NCI-H446 (cell line): ENCODE measurements at regions not wholly inside any gene's neighbourhood (a gene's known extent, or its start where the extent isn't known, plus 50 kb on each side); places are given as distances from the start of the nearest gene placed in this dataset.
"Not testable (repeated sequence)": the region's sequence is repeated elsewhere in the genome, so short reads cannot be mapped to it uniquely, and the experiment has no call there.

ENCODE experiments used
- DNase-seq, 2 experiments: peaks; one replicate each; lab custom pipeline; 2025; lab: John Stamatoyannopoulos, UW

DNA sequence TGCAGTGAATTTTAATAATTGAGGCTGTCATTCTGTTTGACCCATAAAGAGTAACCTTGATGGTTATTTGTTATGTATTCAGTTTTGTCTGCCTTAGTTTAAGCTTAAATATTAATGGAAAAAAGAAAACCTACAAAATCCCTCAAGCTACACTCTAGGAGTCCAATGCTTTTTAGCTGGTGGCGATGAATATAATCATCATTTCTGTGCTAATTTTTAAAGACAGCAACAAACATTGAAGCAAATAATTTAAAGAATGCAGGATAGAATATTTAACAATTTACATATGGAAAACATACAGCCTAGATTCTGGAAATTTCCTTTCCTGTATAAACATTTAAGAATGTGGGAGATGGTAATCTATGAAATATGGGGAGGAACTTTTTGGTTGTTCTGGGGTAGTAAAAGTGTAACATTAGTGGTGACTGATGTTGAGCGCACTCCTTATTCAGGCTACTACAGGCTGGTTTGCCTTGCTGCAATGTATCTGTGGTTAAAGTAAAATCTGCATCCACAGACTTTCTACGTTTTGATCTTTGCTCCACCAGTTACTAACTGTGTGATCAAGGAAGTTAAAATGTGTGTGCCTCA, 287.9 kb upstream of the DEFB112 start:
- no peak for DNase-seq

DNA sequence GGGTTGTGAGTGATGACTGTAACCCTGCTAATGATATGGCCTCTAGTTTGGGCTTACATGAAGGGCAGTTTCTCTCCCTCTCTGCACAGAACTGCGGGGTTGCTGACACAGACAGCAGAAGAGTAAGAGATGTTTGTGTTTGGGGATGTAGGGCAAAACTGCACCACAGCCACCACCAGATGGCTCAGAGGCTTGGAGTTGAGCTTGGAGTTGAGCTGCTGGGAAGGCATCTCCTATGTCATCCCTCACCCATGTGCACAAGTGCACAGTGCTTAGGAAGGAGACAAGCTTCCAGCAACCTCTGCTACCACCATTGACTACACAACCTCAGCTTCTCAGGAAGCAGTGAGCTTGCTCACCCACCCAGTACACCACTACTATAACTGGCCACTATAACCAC, 303.9 kb upstream of the DEFB112 start:
- no peak for DNase-seq

DNA sequence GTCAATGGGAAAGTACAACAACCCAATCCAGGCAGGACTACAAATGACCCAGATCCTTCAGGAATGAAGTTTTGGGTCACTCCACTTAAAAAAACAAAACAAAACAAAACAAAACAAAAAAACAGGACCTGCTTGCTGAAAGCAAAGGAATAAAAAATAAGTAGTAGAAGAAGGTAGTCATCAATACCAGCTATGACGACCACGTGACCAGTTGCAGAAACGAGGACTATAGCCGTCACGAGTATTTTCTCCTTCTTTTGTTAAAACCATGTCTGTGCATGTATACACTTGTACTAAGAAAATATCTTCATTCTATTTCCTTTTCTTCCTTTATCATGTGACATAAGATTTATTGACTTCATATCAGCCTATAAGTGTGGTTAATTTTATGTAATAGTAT, 308.4 kb upstream of the DEFB112 start:
- no peak for DNase-seq

DNA sequence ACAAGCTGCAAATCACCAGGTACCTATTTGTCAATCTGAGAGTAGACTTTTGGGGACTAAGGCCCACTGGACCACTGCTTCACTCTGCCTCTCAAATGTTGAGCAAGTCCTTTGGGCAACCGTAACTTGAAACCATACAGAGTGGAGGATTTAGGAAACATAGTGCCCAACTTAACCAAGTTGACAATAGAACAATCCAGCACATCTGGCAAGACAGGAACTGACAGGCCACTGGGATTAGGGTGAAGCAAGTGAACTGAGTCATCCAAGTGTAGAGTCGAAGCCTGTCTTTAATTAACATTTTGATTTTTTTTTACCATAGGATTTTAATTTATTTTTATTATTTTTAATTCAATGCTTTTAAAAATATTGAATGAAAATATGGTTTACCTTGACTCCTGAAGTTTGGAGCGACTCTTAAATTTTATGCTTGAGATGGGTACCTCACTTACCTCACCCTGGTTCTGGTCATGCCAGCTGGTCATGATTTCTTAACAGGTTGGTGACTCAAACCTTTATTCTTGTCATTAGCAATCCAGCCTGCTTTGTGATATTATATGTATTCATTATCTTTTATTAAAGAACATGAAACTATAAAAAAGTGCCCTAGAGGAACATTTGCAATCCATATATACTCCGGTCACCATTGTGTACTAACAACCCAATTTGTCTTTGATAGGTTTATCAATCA, 312.1 kb upstream of the DEFB112 start:
- DNase-seq, result no peak

DNA sequence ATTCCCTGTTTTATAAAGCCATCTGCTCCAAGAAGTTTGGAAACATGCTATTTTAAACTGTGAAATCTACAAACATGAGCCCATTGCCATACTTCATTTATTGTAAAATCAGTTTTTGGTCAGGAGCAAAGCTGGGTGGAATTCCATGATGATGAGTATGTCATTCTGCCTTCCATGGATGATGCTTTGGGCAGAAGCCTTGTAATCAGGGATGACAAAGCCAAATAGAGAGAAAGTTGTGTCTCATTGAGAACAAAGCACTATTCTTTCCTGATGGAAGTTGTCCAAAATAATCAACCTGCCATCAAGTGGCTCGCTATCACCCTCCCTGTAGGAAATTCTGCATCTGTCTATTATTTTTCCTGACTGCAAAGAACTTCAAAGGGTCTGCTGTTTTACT, 313.0 kb upstream of the DEFB112 start:
- no peak for DNase-seq

DNA sequence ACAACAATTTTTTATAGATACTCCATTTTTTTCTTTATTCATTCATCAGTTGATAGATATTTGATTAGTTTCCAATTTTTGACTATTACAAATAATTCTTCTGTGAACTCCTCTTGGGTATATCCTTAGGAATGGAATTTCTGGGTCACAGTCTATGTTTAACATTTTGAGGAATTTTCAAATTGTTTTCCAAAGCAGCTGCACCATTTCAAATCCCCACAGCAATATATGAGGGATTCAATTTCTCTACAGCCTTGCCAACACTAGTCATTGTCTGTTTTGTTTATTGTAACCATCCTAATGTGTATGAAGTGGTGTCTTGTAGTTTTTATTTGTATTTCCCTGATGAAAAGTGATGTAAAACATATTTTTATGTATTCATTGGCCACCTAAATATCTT, 320.3 kb upstream of the DEFB112 start:
- DNase-seq, result no peak

DNA sequence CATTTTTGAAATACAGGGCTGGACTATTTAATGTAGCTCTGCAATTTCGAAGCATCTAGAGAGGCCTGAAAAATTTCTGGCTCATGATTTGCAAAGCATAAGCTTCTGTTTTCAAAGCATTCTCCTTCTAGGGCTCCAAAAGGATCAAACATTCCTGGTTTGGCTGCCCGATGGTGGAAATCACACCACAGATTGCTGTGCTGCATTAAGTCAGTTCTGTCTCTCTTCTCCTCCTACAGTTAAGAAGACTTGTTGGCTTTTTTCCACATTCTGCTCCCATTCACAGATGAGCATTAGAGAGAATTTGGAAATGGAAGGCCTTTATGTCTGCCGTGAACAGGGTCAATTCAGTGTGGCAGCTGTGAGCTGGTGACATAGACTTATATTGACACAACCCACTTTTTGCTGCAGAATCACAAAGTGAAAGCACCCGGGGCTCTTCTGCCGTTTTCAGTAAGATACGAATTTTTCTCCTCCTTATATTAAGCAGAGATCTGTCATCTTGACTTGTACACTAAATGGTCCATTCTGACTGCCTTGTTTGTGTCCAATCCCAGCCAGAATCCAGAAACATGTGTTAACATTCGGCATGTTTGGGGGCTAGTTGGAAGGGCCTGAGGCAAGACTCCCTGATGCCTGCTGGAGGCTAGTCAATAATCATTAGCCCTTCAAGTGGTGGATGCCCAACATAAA, 330.8 kb upstream of the DEFB112 start:
- no peak for DNase-seq

DNA sequence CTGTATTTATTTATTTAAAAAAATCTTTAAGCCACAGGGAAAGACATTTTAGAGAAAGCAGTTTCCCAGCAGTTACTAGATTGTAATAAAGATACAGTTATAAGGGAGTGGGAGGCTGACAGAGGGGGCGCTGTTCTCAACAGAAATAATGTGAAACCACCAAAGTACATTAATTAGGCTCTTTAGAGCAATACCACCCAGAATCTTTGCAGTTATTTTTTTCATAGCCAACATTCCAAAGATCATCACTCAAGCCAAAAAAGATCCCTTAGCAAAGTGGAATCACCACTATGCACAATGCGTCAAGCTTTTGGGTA, 331.3 kb upstream of the DEFB112 start:
- DNase-seq, result no peak

DNA sequence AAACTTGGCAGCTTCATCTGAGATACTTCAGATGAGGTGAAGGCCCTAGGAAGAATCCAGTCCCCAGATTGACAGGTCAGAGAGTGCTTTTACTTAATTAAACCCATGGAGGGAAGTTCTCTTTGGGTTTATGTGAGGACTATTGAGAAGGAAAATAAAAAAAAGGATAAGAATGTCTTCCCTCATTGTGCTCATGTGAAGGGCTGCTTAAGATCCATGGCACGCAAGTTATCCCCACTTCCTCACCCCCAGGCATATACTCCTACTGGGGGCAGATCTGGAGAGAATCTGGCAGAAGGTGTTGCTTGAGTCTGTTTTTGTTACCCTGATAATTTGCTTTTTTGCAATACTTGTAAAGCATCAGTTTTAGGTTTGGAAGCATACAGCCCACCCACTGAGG, 322.9 kb upstream of the TFAP2D start:
- DNase-seq, result no peak

DNA sequence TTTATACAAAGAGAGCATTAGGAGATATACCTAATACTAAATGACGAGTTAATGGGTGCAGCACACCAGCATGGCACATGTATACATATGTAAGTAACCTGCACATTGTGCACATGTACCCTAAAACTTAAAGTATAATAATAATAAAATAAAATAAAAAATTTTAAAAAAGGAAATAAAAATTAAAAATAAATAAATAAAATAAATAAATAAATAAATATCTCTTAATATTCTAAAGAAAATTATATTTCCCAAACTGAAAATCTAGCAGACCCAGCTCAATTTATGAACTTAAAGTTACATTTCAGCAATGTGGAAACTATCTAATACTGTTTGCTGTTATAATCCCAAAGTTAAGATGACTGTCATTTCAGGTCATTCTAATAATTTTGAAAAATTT, 319.2 kb upstream of the TFAP2D start:
- not testable (repeated sequence) for DNase-seq

DNA sequence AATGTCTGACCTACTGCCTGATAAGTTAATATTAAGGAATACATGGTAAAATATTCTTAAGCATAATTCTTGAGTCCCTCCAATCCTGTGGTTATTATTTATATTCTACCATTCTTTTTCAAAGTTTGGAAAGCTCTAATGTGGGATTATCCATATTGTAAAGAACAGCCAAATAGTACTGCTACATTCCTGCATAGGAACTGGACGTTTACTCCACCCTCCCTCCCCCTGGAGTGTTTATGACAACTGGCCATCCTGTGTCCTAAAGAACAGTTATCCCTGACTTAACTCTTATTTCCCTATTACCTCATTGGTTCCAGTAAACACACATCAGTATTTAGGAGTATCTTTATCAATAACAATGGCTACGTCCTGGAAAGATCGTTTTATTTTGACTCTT, 308.7 kb upstream of the TFAP2D start:
- no peak for DNase-seq

DNA sequence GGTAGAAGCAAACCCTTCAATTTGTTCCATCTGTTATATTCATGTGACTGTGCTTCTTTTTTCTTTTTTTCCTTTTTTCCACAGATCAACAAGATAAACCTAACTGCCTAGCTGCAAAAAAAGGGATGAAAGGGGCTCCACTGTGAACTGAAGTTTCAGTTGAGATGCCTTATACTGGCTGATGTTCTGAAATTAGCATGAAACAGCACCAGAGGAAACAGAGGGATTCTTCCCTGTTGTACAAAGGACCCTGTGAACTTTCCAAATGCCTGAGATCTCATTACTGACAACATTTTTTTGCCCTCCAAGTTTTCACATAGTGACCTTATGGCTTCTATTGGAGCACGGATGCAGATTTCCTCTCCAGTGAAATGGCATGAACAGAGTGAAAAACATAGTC, 302.7 kb upstream of the TFAP2D start:
- no peak for DNase-seq

DNA sequence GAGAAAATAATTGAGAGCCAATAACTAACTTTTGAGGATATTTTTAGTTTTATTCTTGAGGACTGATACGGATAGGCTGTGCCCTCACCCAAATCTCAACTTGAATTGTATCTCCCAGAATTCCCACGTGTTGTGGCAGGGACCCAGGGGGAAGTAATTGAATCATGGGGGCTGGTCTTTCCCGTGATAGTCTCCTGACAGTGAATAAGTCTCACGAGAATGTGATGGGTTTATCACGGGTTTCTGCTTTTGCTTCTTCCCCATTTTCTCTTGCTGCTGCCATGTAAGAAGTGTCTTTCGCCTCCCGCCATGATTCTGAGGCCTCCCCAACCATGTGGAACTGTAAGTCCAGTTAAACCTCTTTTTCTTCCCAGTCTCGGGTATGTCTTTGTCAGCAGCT, 292.3 kb upstream of the TFAP2D start:
- DNase-seq, result peak in 1 of 2 experiments; percentile 16

DNA sequence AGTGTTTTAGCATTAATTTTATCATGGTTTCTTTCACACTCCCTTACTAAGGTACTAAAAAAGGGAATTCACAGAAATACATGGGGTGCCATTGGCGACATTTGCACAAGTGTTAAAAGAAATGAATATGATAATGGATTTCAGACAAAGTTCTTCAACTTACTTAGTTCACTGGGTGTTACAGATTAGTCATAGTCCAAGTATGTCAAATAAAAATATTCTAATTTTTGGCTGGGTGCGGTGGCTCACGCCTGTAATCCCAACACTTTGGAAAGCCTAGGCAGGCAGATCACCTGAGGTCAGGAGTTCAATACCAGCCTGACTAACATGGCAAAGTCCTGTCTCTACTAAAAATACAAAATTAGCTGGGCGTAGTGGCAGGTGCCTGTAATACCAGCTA, 286.1 kb upstream of the TFAP2D start:
- DNase-seq, result no peak

DNA sequence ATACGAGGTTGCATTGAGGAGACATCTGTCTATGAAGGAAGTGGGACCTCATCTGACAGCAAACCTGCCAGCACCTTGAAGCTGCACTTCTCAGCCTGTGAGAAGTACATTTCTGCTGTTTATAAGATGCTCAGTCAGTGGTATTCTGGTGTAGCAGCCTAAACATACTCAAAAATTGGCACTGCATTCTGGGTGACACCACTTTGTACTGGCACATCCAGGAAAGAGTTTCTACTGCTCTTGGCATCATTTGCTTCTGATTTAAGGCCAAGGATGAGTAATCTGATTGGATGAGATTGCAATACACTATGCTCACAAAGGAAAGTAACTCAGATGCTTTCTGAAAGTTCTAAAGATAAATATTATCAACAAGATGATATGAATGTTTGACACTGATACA, 275.4 kb upstream of the TFAP2D start:
- DNase-seq, result no peak

DNA sequence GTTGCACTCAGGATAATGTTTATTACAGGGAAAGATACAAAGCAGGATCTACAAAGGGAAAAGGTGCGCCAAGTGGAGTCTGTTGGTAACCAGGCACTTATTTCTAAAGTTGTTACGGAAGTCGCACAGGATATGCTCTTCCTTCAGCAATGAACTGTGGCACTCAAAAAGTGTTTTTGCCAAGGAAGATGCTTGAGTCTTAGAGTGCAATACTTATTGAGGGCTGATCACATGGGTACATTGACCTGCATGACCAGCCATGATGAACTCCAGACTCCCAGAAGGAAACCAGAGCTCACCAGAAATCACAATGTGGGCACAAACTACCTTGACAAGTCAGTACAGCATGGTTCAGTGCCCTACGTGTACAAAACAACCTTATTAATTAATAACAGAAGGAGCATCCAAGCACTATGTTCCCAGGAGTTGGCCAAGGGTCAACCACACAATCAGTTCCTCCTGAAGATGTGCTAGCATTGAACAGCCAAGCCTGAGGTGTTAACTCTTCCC, 270.7 kb upstream of the TFAP2D start:
- DNase-seq, result no peak

DNA sequence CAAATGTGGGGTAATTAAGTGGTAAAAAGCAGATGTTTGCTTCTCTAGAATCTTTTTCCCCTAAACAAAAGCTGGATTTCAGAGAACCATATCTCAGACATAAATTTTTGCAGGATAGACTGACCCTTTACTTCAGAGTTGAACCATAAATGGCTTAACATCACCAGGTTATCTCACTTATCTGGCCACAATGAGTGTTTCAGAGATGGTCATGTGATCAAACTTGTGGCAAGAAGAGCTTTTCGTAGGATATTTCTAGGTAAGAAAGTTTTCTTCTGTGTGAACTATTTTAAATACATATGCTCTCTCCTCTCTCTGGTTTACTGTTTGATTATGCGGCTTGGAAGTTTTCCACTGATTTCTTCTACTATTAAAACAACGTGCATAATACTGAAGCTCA, 270.2 kb upstream of the TFAP2D start:
- no peak for DNase-seq

DNA sequence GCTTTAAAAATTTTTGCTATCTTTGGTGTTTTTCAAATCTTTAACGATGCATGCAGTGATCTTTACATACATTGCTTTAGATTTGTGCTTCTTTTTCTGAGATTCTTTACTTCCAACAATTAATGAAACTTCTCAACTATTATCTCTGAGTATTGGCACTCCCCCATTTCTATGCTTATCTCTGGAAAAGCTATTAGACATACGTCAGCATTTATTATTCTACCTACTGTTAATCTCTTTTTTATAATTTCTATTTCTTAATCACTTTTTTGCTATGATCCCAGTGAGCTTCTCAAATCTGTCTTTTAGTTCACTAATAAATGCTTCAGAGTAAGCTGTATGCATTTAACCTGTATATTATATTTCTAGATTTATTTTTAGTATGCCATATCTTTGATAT, 264.2 kb upstream of the TFAP2D start:
- no peak for DNase-seq

DNA sequence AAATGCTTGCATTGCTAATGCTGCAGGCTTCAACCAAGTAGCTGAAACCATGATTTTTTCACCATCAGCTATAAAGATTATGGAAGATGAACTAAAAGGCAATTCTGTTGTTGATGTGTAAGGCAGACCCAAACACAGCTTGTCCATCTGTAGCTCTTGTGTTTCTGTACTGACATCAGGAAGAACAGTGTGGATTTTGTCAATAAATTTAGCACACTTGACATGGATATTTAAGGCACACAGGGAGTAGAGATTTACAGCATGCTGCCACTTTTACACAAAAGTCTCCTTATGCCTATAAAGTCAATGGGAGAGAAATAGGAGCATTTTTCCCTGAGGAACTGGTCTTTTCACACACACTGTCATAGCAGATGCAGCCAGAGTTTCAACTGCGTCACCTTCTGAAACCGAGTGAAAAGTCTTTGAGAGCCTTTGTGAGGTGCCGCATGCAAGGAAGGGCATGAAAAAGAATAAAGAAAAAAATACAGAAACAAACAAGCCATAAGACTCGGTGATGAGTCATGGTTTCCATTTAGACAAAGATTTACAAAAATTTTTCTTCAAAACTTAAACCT, 261.4 kb upstream of the TFAP2D start:
- no peak for DNase-seq

DNA sequence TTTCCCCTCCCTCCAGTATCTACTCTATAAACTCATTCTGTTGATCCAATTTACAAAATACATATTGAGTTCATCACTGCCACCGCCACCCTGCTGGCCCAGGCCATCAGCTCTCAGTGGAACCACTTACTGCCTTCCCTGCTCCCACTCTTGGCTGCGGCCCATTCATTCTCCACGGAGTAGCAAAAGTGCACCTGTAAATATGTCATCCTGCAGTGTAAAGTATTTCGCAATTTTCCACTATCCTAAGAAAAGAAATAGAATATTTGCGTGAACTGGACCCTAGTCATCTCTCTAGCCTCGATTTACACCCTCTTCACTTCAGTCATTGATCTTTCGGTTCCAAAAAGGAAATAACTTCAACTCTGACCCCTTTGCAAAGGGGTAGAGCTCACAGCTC, 258.3 kb upstream of the TFAP2D start:
- no peak for DNase-seq

DNA sequence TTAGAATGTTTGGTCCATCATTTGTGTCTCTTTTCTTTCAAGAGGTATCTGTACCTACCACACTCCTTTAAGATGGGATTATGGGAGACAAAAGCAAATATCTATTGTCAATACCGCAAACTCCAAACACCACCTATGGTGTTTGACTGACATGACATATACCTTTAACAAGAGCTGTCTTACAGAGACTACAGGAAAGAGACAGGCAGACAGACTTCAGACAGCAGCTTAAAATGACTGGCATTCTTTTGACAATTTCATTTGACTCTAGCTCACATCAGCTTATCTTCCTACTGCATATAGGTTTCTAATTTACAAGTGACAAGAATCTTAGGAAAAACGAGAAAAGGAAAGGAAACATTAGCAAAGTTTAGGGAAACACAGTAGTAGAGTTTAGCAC, 256.0 kb upstream of the TFAP2D start:
- DNase-seq, result no peak

DNA sequence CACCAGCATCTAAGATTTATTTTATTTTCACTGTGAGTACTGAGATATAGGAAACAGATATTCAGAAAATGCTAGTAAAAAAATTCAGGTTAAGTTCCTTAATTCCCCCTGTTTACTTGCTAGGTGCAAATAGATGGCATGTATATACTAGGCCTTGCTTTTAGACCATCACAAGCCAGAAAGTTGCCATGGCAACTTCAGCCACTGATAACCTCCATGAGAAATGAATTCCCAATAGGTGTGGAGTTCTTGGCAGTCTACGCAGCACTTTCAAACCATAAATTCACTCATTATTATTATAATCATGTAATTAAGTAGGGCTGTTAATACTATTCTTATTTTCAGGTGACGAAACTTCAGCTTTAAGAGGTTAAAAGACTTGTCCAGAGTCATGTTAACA, 251.6 kb upstream of the TFAP2D start:
- DNase-seq, result no peak

DNA sequence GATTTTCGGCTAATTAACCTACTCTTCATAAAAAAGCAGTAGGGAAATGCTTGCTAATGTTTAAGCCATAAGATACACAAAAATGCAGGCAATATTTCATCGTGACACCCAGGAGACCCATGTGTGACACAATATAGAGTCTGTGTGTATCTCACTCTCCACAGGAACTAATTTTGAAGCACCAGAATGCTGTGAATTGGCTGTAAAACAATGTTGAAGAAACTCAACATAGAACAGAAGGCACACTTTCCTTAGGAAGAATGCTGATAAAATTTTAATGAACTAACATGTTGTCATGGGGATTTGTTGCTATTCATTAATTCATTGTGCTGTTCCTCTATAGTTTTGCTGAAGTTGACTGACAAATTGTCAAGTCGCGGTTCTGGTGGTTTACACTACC, 249.4 kb upstream of the TFAP2D start:
- DNase-seq, result no peak
